Trophoblast cell (in vitro differentiated cells and primary cell): ENCODE measurements at regions not wholly inside any gene's neighbourhood (a gene's known extent, or its start where the extent isn't known, plus 50 kb on each side); places are given as distances from the start of the nearest gene placed in this dataset.

ENCODE experiments used
- DNase-seq, 2 donors: peaks; one replicate each; pipeline ENCODE4 v3.0.0-alpha.2; 2016
- H2AFZ ChIP-seq: 2 replicates; pipeline ENCODE4 v1.6.1; 2013; ENCODE audit warnings: low read length, moderate library complexity, mild to moderate bottlenecking; ENCODE audit not compliant: insufficient read depth, poor library complexity
- H2AK5ac ChIP-seq: 2 replicates; pipeline ENCODE4 v1.6.1; 2013; ENCODE audit warnings: mild to moderate bottlenecking, low read length
- H2BK120ac ChIP-seq: 2 replicates; pipeline ENCODE4 v1.6.1; 2013; ENCODE audit warnings: low read length, mild to moderate bottlenecking, moderate library complexity; ENCODE audit not compliant: insufficient read depth, poor library complexity
- H2BK12ac ChIP-seq: 2 replicates; pipeline ENCODE4 v1.6.1; 2013; ENCODE audit warnings: mild to moderate bottlenecking, low read length, moderate library complexity
- H2BK5ac ChIP-seq: 2 replicates; pipeline ENCODE4 v1.6.1; 2013; ENCODE audit warnings: low read length, low read depth, moderate library complexity, mild to moderate bottlenecking; ENCODE audit not compliant: poor library complexity
- H3K14ac ChIP-seq: 2 replicates; pipeline ENCODE4 v1.6.1; 2013; ENCODE audit warnings: mild to moderate bottlenecking, low read length
- H3K18ac ChIP-seq: 2 replicates; pipeline ENCODE4 v1.6.1; 2013; ENCODE audit warnings: mild to moderate bottlenecking, low read length
- H3K23ac ChIP-seq: 2 replicates; pipeline ENCODE4 v1.6.1; 2013; ENCODE audit warnings: low read length
- H3K27ac ChIP-seq: 2 replicates; pipeline ENCODE4 v1.5.1; 2013; ENCODE audit warnings: low read depth, mild to moderate bottlenecking, inconsistent platforms, low read length, moderate library complexity
- H3K27me3 ChIP-seq: 2 replicates; pipeline ENCODE4 v1.6.1; 2013; ENCODE audit warnings: inconsistent platforms, mild to moderate bottlenecking, low read length, moderate library complexity; ENCODE audit not compliant: insufficient read depth
- H3K36me3 ChIP-seq, 2 experiments: 1 replicate in 1 of 2; 2 replicates in 1 of 2; pipeline ENCODE4 v1.6.1; 2013; ENCODE audit warnings: low read length in 2 of 2, mild to moderate bottlenecking in 2 of 2, moderate library complexity in 1 of 2; ENCODE audit not compliant: insufficient read depth in 2 of 2, control insufficient read depth in 1 of 2
- H3K4ac ChIP-seq: 2 replicates; pipeline ENCODE4 v1.6.1; 2013; ENCODE audit warnings: low read depth, mild to moderate bottlenecking, low read length, moderate library complexity
- H3K4me1 ChIP-seq, 2 experiments: 1 replicate in 1 of 2; 2 replicates in 1 of 2; pipeline ENCODE4 v1.6.1; 2013; ENCODE audit warnings: low read length in 2 of 2, mild to moderate bottlenecking in 2 of 2, moderate library complexity in 1 of 2; ENCODE audit not compliant: insufficient read depth in 2 of 2, control insufficient read depth in 1 of 2
- H3K4me2 ChIP-seq: 2 replicates; pipeline ENCODE4 v1.6.1; 2013; ENCODE audit warnings: inconsistent platforms, mild to moderate bottlenecking, low read length, moderate library complexity
- H3K4me3 ChIP-seq: 2 replicates; pipeline ENCODE4 v1.5.1; 2013; ENCODE audit warnings: mild to moderate bottlenecking, low read depth, low read length, inconsistent platforms
- H3K79me1 ChIP-seq: one replicate; pipeline ENCODE4 v1.6.1; 2013; ENCODE audit warnings: low read length
- H3K79me2 ChIP-seq: 2 replicates; pipeline ENCODE4 v1.6.1; 2013; ENCODE audit warnings: low read length, mild to moderate bottlenecking; ENCODE audit not compliant: control insufficient read depth, insufficient read depth, poor library complexity
- H3K9ac ChIP-seq: 2 replicates; pipeline ENCODE4 v1.6.1; 2013; ENCODE audit warnings: mild to moderate bottlenecking, low read length
- H3K9me3 ChIP-seq: 2 replicates; pipeline ENCODE4 v1.6.1; 2013; ENCODE audit warnings: low read depth, mild to moderate bottlenecking, control low read depth, inconsistent platforms, low read length; ENCODE audit not compliant: insufficient read depth
- H4K12ac ChIP-seq: 2 replicates; pipeline ENCODE4 v1.6.1; 2013; ENCODE audit warnings: low read depth, mild to moderate bottlenecking, low read length, moderate library complexity
- H4K8ac ChIP-seq: 2 replicates; pipeline ENCODE4 v1.6.1; 2013; ENCODE audit warnings: low read depth, mild to moderate bottlenecking, low read length, moderate library complexity
- H4K91ac ChIP-seq: one replicate; pipeline ENCODE4 v1.6.1; 2013; ENCODE audit warnings: low read depth, mild to moderate bottlenecking, low read length, moderate library complexity
- WGBS: extraction: QIAGEN DNeasy Blood & Tissue Kit; methylation state at CpG from one replicate; pipeline ENCODE4 v1.1.7; 2013; ENCODE audit warnings: missing lambda C conversion rate; ENCODE audit not compliant: insufficient read length, insufficient coverage; ENCODE audit errors: extremely low coverage; 5-methylcytosine and 5-hydroxymethylcytosine counted together

DNA sequence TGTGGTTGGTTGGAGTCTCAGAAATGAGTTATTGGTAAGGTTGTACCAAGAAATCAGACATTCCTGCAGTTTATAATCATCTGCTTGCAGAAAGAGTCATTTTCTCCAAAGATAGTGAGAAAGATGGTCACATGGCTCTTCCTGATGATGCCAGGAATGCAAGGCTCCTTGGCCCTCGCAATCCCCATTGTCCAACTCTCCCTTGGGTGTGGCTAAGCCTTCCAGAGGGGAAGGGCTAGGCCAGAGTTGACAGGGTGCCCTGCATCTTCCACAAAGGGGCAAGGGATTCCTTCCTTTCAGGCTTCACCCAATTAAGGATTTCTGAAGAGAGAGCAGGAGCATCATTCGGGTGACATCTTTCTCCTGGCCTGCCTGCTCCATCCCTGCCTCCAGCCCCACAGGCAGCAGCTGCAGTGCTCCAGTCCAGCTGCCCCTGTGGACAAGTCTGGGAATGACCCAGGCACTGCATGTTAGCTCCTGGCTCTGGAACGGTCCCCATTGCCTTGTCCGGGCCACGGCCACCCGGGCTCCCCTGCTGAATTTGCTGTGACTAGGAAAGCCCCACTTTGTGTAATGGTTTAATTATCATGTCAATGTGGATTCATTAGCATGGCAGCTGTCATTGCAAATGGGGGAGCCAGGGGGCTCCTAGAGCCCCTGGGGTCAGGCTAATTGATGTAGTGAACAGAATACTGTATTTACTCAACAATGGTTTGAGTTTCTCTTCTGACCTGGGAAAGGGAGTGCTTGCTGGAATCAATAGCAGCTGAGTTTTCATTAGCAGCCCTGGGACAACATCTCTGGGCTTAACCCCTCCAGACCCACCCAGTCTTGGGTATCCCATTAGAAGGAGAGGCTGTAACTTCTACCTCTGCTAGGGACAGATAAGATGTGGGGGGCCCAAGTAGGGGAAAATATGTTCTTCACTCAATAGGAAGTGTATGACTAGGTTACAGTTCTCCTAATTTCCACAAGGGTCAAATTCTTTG, 112.6 kb upstream of the TBX20 start:
- Histone ChIP-seq H3K4me1 (peaks cover 12 to 13% of the 10 kb centered on the region in 2 experiments), H3K36me3 (no peaks in the 10 kb centered on the region), H3K27ac (no peak overlapping the region), H4K8ac (no peak overlapping the region), H3K9ac (no peak overlapping the region), H3K4ac (no peak overlapping the region), H2BK5ac (no peak overlapping the region), H3K4me3 (no peak overlapping the region), H3K27me3 (no peaks in the 10 kb centered on the region), H3K79me1 (peaks cover 10% of the 10 kb centered on the region), H3K23ac (no peak overlapping the region), H3K9me3 (no peaks in the 10 kb centered on the region), H3K18ac (no peak overlapping the region), H2AFZ (no peak overlapping the region), H2BK12ac (no peak overlapping the region), H4K91ac (no peak overlapping the region), H3K14ac (no peak overlapping the region), H3K79me2 (no peaks in the 10 kb centered on the region), H2AK5ac (no peak overlapping the region), H3K4me2 (no peak overlapping the region), H4K12ac (no peak overlapping the region), H2BK120ac (no peak overlapping the region)
- WGBS, result no CpG with 5 or more reads among the region's 6 CpGs
- no peak for DNase-seq

DNA sequence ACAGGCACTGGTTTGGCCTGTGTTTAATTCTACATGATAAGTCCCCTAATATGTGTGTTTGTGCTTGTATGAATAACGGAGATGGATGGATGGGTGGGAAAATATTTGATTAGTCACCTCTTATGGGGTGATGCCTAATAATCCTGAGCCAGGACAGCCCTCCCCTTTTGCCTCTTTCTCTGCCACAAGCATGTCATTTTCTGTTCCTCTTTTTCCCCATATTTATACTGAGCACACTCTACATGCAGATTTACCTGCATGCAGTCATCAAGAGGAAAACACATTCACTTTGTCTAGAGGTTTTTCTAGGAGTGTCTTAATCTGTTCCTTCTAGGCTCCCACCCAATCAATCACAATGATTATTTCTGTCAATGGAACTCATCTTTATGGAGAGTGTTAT, 111.6 kb upstream of the TBX20 start:
- no peak overlapping the region for H2BK12ac ChIP-seq
- no peaks in the 10 kb centered on the region for H3K79me2 ChIP-seq
- H4K8ac ChIP-seq, result no peak overlapping the region
- H3K27ac ChIP-seq, result no peak overlapping the region
- no peak for DNase-seq
- WGBS, result no CpG with 5 or more reads among the region's 1 CpG
- H3K79me1 ChIP-seq, result peaks cover 10% of the 10 kb centered on the region
- H3K14ac ChIP-seq, result no peak overlapping the region
- no peak overlapping the region for H2AFZ ChIP-seq
- no peak overlapping the region for H3K4me2 ChIP-seq
- H3K9ac ChIP-seq, result no peak overlapping the region
- H3K23ac ChIP-seq, result no peak overlapping the region
- H3K4me1 ChIP-seq, result peaks cover 12 to 16% of the 10 kb centered on the region in 2 experiments
- no peaks in the 10 kb centered on the region for H3K9me3 ChIP-seq
- no peaks in the 10 kb centered on the region for H3K27me3 ChIP-seq
- H3K36me3 ChIP-seq, result no peaks in the 10 kb centered on the region
- H2BK120ac ChIP-seq, result no peak overlapping the region
- H3K18ac ChIP-seq, result no peak overlapping the region
- H4K12ac ChIP-seq, result no peak overlapping the region
- no peak overlapping the region for H2BK5ac ChIP-seq
- no peak overlapping the region for H2AK5ac ChIP-seq
- H3K4me3 ChIP-seq, result no peak overlapping the region
- no peak overlapping the region for H3K4ac ChIP-seq
- H4K91ac ChIP-seq, result no peak overlapping the region

DNA sequence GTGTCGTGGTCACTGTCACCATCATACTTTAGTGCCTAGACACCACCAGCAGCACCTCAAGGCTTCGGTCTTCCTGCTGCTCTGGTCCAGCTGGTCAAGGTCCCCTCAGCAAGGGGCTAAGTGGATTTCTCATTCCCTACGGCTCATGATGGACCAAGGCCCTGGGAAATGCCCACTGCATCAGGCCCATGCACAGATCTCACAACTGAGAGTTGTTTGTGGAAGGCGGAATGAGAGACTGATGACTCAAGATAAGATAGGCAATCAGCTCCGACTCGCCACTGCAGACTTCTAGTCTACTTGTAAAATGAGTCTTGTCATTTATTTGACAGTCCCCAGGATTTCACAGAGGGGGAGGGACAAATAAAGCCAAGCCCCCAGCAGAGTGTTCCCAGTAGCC, 108.4 kb upstream of the TBX20 start:
- Histone ChIP-seq H3K18ac (peak overlapping the region; percentile 63), H3K27me3 (no peaks in the 10 kb centered on the region), H3K23ac (no peak overlapping the region), H3K36me3 (no peaks in the 10 kb centered on the region), H3K79me1 (peaks cover 7% of the 10 kb centered on the region), H3K4ac (no peak overlapping the region), H3K27ac (peak overlapping the region; percentile 74), H2BK12ac (peak overlapping the region; percentile 78), H3K79me2 (no peaks in the 10 kb centered on the region), H3K14ac (peak overlapping the region; percentile 55), H3K4me1 (peaks cover 12 to 16% of the 10 kb centered on the region in 2 experiments), H4K12ac (no peak overlapping the region), H4K91ac (peak overlapping the region; percentile 72), H3K4me2 (no peak overlapping the region), H3K4me3 (no peak overlapping the region), H2BK120ac (peak overlapping the region; percentile 76), H2AK5ac (no peak overlapping the region), H2AFZ (no peak overlapping the region), H3K9me3 (no peaks in the 10 kb centered on the region), H4K8ac (peak overlapping the region; percentile 12), H2BK5ac (peak overlapping the region; percentile 58), H3K9ac (no peak overlapping the region)
- no peak for DNase-seq
- no CpG with 5 or more reads among the region's 6 CpGs for WGBS

DNA sequence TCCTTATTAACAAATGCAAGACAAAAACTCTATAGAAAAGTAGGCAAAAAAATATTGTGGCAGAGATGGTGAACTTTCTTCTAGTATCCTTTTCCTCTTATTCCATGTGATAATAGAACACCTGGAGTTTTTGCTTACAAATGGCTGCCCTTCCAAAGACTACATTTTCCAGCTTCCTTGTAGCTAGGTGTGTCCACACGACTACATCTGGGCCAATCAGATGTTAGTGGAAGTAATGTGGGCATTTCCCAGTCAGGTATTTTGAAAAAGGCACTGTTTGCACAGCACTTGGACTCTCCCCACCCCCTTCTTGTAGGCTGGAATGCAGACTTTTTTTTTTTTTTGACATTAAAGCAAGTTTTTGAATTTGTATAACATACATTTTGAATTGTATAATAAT, 105.5 kb upstream of the TBX20 start:
- Histone ChIP-seq H3K27me3 (no peaks in the 10 kb centered on the region), H3K4me1 (peaks cover 22 to 29% of the 10 kb centered on the region in 2 experiments), H4K91ac (no peak overlapping the region), H3K36me3 (no peaks in the 10 kb centered on the region), H2AK5ac (no peak overlapping the region), H3K14ac (no peak overlapping the region), H3K4me3 (no peak overlapping the region), H3K4me2 (no peak overlapping the region), H3K23ac (no peak overlapping the region), H3K9me3 (no peaks in the 10 kb centered on the region), H3K9ac (no peak overlapping the region), H2BK12ac (no peak overlapping the region), H3K27ac (no peak overlapping the region), H3K79me1 (peaks cover 11% of the 10 kb centered on the region), H2BK5ac (no peak overlapping the region), H2BK120ac (no peak overlapping the region), H3K79me2 (no peaks in the 10 kb centered on the region), H3K18ac (no peak overlapping the region), H2AFZ (no peak overlapping the region), H4K8ac (no peak overlapping the region), H4K12ac (no peak overlapping the region), H3K4ac (no peak overlapping the region)
- peak in 1 of 2 donors; percentile 5 for DNase-seq
- no CpG with 5 or more reads among the region's 1 CpG for WGBS
